ENCODE measurements at regions not wholly inside any gene's neighbourhood (a gene's known extent, or its start where the extent isn't known, plus 50 kb on each side); places are given as distances from the start of the nearest gene placed in this dataset.
A peak's percentile ranks its signal among the peaks of the same experiment; 100 is the strongest.

DNA sequence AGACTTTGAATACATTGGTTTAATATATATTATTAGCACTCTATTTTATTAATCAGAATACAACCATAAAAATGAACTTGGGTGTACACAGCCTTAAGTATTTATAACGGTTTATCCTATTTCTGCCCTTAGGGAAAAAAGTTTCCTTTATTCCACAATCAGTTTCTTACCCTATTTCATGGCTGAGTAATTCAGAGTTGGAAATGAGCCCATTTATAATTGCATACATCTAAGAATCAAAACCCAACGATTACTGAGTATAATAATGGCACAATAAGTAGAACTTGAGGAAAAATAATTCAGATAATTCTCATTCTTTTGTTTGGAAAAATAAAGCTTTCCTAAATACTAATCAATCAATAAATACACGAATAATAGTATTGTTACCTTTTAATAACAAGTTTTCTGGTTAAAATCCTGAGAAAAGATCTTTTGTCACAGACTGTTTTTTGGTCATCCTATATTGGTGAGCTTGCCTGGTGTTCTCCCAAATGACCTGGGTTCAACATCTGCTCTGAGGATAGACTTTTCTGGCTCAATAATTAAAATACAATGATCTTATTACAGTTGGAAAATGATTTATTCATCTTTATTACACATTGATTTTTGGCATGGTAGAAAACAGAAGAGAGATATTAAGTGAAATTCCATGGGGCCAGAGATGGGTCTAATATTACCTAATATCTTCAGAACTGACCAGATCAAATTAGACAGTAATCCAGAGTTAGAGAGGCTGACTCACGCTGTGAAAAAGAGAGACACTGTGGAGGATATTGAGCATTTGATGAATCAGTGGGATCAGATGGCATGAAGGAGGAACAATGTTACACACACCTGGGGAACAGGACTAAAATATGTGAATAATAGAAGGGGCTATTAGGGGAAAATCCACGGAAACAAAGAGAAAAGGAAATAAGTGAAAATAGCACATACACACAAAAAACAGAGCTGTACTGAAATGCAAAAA is 162.1 kb upstream of the TBX18 start:
- TF ChIP-seq, protein P1, sequence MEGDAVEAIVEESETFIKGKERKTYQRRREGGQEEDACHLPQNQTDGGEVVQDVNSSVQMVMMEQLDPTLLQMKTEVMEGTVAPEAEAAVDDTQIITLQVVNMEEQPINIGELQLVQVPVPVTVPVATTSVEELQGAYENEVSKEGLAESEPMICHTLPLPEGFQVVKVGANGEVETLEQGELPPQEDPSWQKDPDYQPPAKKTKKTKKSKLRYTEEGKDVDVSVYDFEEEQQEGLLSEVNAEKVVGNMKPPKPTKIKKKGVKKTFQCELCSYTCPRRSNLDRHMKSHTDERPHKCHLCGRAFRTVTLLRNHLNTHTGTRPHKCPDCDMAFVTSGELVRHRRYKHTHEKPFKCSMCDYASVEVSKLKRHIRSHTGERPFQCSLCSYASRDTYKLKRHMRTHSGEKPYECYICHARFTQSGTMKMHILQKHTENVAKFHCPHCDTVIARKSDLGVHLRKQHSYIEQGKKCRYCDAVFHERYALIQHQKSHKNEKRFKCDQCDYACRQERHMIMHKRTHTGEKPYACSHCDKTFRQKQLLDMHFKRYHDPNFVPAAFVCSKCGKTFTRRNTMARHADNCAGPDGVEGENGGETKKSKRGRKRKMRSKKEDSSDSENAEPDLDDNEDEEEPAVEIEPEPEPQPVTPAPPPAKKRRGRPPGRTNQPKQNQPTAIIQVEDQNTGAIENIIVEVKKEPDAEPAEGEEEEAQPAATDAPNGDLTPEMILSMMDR (conservative IDR thresholded peaks at IDR 0.05): no peak

DNA sequence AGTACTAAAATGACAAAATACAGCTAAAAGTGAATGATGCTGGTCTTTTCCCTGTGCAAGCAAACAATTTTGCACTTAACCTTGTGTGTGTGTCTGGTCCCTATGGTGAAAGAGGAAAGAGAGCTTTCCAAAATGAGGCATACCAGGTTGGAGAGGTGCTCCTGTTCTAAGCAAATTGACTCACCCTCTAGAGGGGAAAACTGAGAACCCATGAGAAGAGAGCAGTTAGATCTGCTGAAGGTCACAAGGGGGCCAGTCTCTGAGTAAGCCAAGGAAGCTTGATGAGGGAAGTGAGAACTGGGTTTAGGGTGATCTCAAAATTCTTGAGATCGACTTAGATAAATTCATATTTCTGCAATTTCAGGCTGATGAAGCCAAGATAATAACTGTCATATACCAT is 157.5 kb upstream of the TBX18 start:
- H3K27ac ChIP-seq: no peak overlapping the region
- TF ChIP-seq, protein P1 (conservative IDR thresholded peaks at IDR 0.05): no peak

More for the DNA sequence above, 162.1 kb upstream of the TBX18 start:
- H3K27ac ChIP-seq: no peak overlapping the region

DNA sequence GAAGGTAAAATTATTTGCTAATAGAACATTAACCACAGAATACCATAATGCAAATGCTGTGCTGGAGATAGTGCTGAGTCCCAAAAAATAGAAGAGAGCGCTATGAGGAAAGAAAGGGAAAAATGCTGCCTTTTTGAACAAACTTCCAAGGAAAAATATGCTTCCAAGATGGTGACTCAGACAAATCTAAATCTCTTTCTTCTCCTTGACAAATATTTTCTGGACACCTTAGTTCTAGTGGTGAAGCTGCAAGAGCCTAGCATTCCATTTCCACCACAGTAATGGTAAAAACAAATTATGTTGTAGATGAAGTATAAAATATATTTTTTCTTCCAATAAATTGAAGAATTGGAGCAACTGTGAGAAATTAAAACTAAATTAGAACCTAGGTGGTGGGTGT is 155.6 kb upstream of the TBX18 start:
- TF ChIP-seq, protein P1 (conservative IDR thresholded peaks at IDR 0.05): no peak
- H3K27ac ChIP-seq: no peak overlapping the region

DNA sequence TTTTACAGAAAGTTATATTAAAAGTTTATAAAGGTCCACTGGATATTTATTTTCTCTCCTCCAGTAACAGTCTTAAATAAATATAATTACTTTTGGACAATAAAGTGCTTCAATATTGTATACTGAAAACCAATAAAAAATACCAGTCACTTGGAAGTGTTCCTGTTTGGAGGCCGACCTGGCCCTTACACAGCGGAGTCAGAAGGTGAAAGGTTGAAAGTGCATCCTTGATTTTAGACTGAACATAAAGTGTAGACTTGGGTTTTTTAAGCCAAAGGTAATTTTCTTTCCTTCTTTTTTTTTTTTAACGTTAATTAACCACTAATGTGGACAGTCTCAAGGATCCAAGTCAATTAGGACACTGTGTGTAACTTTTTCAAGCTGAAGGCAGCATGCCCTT is 152.3 kb upstream of the TBX18 start:
- TF ChIP-seq, protein P1 (conservative IDR thresholded peaks at IDR 0.05): no peak
- H3K27ac ChIP-seq: peak overlapping the region; percentile 8; the same call in 1 of the 2 replicates

DNA sequence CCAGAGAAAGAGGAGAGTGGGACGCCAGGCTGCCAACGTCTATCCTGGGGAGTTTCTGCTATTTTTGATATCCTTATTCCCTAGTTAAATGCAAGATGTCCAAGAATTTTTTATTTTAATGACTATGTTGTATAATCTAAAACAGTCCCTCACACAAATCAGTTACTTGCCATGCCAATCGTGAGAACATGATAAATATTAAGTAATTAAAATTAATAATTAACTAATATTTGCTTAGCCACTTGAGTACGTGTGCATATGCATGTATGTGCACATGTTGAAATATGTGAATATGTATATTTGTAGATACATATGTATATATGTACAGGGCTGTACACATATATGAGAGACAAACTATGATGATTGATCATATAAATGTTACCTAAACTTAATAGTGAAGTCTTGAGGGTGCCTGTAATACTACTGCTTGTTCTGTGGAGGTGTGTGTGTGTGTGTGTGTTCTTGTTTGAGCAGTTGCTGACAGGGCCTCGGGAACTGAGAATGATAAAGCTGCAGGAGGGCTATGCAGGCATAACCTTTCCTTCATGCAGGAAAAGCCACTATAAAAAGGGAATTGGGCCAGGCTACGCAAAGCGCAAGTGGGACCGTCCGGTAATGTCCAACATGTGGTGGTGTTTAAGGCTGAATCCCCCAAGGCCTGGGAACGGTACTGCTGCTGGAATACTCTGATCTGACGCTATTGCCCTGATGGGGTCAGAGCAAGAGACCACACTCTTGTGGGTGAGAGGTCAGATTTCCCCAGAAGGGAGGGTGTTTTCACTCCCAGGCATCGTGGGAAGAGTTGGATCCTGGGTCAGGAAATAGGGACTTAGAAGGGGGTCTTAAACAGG is 148.3 kb upstream of the TBX18 start:
- TF ChIP-seq, protein P1 (conservative IDR thresholded peaks at IDR 0.05): no peak
- H3K27ac ChIP-seq: peak overlapping the region; percentile 71

DNA sequence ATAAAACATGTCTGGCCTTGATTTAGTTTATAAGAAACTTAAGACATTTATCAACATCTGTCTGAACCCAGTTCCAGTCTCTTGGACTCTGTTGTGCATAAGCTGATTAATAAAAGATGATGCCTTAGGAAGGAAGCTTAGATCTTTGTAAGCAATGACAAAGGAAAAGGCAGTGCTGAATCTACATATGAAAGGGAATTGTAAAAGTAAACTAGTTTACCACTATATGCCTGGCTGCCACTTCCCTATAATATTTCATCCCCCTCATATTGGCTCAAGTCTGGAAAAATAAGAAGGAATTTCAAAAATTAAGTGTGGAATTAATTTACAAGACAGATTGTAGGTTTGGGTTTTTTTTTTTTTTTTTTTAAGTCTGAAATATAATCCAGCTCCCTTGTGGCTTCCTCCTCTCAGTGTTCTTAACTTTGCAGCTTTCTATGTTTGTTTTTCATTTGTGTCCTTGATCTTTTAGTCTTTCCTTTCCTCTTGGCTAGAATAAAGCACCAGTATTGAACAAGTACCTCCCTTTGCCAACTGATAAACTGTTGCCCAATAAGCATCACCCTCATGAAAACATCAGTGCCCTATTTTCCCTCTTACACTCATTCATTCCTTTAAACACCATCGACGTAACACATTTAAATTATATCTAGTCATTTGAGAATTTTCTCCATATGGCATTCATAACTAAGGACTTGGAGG is 146.7 kb upstream of the TBX18 start:
- H3K27ac ChIP-seq: peak overlapping the region; percentile 71

More for the DNA sequence above, 146.7 kb upstream of the TBX18 start:
- TF ChIP-seq, protein P1 (conservative IDR thresholded peaks at IDR 0.05): no peak
